Peyer's patch (tissue), 4 donors: ENCODE measurements at regions not wholly inside any gene's neighbourhood (a gene's known extent, or its start where the extent isn't known, plus 50 kb on each side); places are given as distances from the start of the nearest gene placed in this dataset.

Experiments
- POLR2A ChIP-seq, 2 donors: fragments of 450-650 bp; IDR thresholded peaks; one replicate each; pipeline ENCODE4 v1.5.1; 2017; ENCODE audit warnings: antibody characterized with exemption in 2 of 2, mild to moderate bottlenecking in 2 of 2, moderate library complexity in 2 of 2
- TF ChIP-seq, protein P1 (sequence below), 6 experiments: fragments of 450-650 bp in 4 of 6; fragments of 200-600 bp in 2 of 6; sonication (generic) in 1 of 6; IDR thresholded peaks; one replicate each; pipeline ENCODE4 v1.5.1; 2017 to 2019; ENCODE audit warnings: antibody characterized with exemption in 6 of 6, mild to moderate bottlenecking in 3 of 6, moderate library complexity in 1 of 6

DNA sequence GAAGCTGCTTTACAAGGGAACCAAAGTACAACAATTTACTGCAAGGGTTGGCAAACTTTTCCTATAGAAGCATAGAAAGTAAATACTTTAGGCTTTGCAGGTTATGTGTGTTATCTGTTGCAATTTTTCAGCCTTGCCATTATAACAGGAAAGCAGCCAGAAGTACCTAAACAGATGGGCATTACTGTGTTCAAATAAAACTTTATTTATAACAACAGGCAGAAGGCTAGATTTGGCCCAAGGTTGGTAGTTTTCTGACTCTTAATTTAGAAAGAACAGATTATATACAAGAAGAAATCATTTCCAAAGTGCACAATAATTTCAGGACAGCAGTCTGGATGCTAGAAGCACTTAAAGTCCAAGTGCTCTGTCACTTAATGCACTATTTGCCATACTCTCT, 307.1 kb downstream of the ANKRD7 start:
- TF ChIP-seq, protein P1, sequence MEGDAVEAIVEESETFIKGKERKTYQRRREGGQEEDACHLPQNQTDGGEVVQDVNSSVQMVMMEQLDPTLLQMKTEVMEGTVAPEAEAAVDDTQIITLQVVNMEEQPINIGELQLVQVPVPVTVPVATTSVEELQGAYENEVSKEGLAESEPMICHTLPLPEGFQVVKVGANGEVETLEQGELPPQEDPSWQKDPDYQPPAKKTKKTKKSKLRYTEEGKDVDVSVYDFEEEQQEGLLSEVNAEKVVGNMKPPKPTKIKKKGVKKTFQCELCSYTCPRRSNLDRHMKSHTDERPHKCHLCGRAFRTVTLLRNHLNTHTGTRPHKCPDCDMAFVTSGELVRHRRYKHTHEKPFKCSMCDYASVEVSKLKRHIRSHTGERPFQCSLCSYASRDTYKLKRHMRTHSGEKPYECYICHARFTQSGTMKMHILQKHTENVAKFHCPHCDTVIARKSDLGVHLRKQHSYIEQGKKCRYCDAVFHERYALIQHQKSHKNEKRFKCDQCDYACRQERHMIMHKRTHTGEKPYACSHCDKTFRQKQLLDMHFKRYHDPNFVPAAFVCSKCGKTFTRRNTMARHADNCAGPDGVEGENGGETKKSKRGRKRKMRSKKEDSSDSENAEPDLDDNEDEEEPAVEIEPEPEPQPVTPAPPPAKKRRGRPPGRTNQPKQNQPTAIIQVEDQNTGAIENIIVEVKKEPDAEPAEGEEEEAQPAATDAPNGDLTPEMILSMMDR (IDR thresholded peaks at IDR 0.05), result no peak
- no peak for TF ChIP-seq POLR2A (IDR thresholded peaks at IDR 0.05)
